ACHN (cell line): ENCODE measurements at regions not wholly inside any gene's neighbourhood (a gene's known extent, or its start where the extent isn't known, plus 50 kb on each side); places are given as distances from the start of the nearest gene placed in this dataset.
"Not testable (repeated sequence)": the region's sequence is repeated elsewhere in the genome, so short reads cannot be mapped to it uniquely, and the experiment has no call there.

ENCODE experiments used
- DNase-seq: peaks from one replicate; pipeline ENCODE4 v3.0.0-alpha.2; 2015
- in situ Hi-C: cut with HindIII; loops from 2 replicates; pipeline ENCODE4 v1.10.0; 2017; ENCODE audit warnings: low sequenced_read_pairs, low pct_ligation_motif_present, low pct_unique_long_range_greater_than_20kb

DNA sequence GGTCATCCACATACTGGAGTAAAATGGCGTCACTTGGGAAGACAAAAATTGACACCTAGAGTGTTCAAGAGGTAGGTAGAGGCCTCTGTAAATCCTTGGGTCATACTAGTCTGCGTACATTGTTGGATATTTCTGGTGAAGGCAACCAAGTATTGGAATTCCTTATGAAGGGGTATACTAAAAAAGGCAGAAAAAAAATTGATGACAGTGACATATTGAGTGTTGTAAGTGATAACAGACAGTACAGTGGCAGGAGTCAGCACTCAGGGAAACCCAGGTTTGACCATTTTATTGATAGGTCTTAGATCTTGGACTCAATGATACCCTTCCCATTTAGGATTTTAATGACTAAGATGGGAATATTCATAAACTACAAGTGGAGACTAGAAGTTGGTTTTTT is 359.1 kb upstream of the VSTM2A start:
- no peak for DNase-seq
- in situ Hi-C loops = no loop called here

DNA sequence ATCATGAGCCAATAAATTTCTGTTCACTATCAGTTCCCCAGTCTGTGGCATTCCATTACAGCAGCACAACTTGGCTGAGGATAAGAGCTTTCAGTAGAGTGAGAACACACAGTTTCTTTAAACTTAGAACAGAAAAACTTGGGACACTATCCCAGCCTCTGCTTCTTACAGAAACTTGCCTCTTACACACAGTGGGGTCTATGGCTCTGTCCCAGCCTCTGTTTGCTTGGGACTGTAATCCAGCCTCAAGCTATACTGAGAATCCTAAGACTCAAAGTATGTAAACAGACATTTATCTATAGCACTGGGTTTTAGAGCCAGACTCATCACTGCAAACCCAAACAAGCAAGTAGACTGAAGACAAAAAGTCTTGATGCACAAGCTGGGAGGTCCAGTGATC is 355.8 kb upstream of the VSTM2A start:
- in situ Hi-C loops = no loop called here

DNA sequence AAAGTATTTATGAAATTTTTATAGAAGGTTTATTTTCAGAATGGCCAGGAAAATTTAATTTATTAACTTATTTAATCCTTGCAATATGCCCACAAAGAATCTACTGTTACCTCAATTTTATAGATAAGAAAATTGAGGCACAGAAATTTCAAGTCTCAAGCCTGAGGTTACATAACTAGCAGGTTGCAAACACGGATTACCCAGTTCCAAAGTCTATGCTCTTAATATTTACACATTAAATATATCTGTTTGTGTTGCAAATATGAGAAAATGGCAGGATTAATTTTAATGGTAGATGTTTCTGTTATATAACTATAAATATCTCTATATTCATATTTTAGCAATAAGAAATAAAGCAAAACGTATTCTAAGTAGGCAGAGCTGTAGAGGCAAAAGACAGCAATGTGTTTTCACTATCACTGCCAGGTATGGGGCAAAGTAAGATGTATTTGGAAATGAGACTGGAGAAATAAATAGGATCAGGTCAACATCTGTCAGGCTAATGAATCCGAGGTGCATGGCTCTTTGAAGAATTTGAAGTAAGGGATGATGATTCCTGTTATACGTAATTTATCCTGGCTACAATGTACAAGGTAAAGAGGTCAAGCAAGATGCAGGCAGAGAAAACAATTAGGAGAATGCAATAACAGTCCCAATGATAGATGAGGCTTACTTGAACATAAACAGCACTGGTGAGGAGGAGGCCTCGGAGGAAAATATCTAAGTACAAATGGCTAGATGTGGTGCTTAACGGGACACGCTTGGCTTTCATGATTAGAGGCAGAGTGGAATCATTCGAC is 354.1 kb upstream of the VSTM2A start:
- no peak for DNase-seq
- in situ Hi-C loops = no loop called here

More for the DNA sequence above, 355.8 kb upstream of the VSTM2A start:
- DNase-seq = no peak

DNA sequence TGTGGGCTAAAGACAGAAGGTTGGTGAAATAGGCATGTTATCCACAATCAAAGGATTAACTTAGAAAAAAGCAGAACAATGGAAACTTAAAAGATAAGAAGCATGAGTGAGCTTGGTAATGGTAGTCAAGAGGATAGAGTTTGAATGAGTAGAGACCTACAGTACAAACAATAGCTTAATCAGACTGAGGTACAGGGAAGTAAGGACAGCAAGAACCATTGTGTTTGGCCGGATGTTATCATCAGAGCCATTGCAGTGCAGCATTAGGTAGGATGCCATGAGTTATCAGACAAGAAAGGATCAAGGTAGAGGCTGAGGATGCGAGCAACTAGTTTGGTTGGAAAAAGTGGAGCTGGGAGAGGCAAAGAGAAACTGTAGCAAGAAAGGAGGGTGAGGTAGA is 353.3 kb upstream of the VSTM2A start:
- in situ Hi-C loops = no loop called here
- DNase-seq = no peak

GRCh38 chr7:54189330-54189729 is 352.8 kb upstream of the VSTM2A start:
- DNase-seq = no peak
- in situ Hi-C loops = no loop called here

DNA sequence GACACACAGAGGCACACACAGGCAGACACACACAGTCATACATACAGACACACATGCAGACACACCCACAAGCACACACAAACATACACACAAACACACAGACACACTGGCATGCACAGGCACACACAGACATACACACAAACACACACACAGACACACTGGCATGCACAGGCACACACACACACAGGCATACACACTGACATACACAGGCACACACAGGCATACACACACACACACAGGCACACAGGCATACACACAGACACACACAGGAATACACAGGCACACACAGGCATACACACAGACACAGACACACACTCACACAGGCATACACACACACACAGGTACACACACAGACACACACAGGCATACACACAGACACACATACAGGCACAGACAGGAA is 340.7 kb upstream of the VSTM2A start:
- no peak for DNase-seq
- in situ Hi-C loops = no loop called here

DNA sequence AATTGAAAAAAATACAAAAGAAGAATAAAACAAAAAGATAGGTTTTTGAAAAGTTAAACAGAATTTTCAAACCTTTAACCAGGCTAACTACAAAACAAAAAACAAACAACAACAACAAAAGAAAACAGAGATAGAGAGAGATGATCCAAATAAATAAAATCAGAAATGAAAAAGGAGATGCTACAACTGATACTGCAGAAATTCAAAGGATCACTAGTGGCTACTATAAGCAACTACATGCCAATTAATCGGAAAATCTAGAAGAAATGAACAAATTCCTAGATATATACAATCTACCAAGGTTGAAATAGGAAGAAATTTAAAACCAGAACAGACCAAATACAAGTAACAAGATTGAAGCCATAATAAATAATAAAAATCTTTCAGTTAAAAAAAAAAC is 326.8 kb upstream of the VSTM2A start:
- in situ Hi-C loops = no loop called here
- no peak for DNase-seq

DNA sequence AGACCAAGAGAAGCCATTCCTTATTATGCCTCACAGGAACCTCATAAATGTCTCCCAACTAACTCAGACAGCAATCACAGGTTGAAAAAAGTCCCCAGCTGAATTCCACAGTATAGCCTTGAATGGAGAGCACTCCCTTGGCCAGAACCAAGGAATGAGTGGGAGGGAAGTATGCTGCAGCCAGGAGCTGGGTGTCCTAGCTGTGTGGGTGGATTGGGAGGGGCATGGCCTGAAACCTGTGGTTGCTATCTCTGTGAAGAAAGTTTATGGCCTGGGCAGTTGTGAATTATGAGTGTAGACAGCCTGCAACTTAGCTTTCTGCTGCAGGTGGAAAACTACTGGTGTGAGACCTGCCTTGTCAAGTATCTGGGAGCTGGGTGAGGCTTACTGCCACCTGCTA is 316.1 kb upstream of the VSTM2A start:
- DNase-seq, in situ Hi-C loops: not testable (repeated sequence)

GRCh38 chr7:54242776-54243175 is 299.4 kb upstream of the VSTM2A start:
- in situ Hi-C loops = no loop called here
- DNase-seq = no peak

DNA sequence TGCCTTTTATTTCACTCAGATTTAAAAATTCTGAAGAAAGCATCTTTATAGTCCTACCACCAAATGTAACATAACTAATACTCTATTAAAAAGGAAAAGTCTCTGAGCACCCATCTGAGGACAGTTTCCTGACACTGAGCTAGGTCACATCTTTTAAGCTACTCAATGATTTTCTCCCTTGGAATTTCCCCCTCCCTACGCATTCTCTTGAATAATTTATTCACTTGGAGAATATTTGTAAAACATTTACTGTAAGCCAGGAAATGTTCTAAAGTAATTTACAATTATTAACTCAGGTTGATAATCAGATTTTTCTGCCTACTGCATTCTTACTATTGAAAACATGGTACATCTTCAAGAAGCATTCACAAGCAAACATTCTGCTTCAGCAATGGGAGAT is 297.2 kb upstream of the VSTM2A start:
- in situ Hi-C loops = no loop called here

DNA sequence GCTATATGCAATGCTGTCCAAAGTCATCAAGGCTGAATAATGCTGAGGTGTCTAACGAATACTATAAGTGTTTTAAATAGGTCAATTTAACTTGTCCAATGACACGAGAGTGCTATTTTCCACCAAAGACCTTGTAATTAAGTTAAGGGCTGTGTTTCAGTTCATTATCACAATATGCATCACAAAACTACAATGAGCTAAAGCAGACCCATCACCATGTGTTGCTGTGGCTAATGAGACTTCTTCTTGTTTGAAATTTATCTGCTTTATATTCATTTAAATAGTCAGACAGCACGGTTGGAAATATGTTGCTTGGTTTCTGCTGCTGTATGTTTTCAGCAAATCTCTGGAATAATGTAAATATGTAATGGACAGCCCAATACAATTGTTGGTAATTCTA is 292.5 kb upstream of the VSTM2A start:
- DNase-seq = no peak
- in situ Hi-C loops = no loop called here

More for the DNA sequence above, 297.2 kb upstream of the VSTM2A start:
- no peak for DNase-seq

- in situ Hi-C loops = no loop called here
- no peak for DNase-seq
These were observed 289.7 kb upstream of the VSTM2A start for GRCh38 chr7:54252256-54253035.

GRCh38 chr7:54253036-54253373 is 289.2 kb upstream of the VSTM2A start:
- DNase-seq = no peak
- in situ Hi-C loops = no loop called here

DNA sequence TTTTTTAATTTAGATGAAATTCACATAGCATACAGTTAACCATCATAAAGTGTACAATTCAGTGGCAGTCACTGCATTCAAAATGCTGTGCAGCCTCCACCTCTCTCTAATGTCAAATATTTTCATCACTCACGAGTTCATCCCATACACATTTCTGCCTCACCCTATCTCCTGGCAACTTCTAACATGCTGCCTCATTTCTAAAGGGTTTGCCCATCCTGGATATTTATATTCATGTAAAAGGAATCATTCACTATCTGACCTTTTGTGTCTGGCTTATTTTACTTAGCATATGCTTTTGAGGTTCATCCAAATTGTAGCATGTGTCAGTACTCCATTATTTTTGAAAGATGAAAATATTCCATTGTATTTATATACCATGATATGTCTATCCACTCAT is 286.9 kb upstream of the VSTM2A start:
- DNase-seq = no peak
- in situ Hi-C loops = no loop called here

DNA sequence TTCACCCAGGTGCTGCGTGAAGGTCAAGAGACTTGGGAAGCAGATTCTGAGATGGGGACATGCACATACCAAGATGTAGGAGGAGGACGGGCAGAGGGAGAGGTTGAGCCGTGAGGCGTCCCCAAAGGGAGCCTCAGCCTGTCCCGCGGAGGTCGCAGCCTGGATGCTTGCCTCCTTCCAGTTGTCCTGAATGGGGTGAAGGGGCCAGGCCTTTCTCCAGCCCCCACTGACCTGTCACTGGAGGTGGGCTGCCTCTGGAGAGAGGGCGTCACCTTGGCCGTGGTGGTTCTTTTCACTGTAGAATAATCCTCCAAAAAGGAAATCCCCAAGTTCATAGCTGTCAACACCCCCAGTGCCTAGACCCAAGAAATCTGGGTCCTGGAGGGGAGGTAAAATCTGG is 283.0 kb upstream of the VSTM2A start:
- DNase-seq = no peak
- in situ Hi-C loops = no loop called here

DNA sequence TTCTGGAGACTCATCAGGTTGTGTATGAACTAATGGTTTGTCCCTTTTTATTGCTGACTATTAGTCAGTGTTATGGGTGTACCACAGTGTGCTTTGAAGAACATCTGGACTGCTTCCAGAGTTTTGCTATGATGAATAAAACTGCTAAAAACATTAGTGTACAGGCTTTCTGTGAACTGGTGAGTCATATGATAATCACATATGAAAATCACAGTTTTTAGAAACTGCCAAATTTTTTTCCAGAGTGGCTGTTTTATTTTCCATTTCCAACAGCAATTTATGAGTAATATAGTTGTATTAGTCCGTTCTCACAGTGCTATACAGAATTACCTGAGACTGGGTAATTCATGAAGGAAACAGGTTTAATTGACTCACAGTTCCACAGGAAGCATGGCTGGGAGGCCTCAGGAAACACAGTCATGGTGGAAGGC is 281.2 kb upstream of the VSTM2A start:
- in situ Hi-C loops = no loop called here

GRCh38 chr7:54278847-54279246 is 263.3 kb upstream of the VSTM2A start:
- no peak for DNase-seq
- in situ Hi-C loops = no loop called here

More for the DNA sequence above, 281.2 kb upstream of the VSTM2A start:
- peak; percentile 30 for DNase-seq

- DNase-seq = no peak
- in situ Hi-C loops = no loop called here
These were observed 249.8 kb upstream of the VSTM2A start for GRCh38 chr7:54292171-54292925.

DNA sequence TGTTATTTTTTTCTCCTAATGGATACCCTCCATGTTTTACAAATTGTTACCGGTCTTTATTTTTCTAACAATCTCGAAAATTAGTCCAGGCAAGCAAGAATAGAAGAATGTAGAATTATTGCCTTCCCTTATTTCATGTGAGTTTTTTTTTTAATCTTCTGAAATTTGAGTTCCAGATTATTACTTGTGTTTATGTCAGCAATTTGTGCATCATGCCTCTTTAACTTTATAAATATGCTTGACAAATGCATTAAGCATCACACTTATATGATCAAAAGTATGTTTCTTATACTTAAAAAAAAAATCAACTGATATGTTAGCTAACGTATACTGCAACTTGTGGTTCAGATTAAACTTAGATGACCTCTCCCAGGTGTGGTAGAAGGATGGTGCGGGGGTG is 242.7 kb upstream of the VSTM2A start:
- DNase-seq = no peak
- in situ Hi-C loops = no loop called here
